Cardiac fibroblast (primary cell): ENCODE measurements at regions not wholly inside any gene's neighbourhood (a gene's known extent, or its start where the extent isn't known, plus 50 kb on each side); places are given as distances from the start of the nearest gene placed in this dataset.

Experiments used
- DNase-seq, 2 donors: peaks; one replicate each; pipeline versions ENCODE4 v3.0.0 to v3.0.0-alpha.2; 2010; ENCODE audit warnings: low read depth in 2 of 2
- H3K4me3 ChIP-seq, 2 donors: replicated peaks in 1 of 2; 1 replicate in 1 of 2; 2 replicates in 1 of 2; pipeline ENCODE4 v1.5.1; 2011; ENCODE audit warnings: low read depth in 2 of 2, low read length in 2 of 2, mild to moderate bottlenecking in 2 of 2, moderate library complexity in 1 of 2
- TF ChIP-seq, protein P1 (sequence below): IDR thresholded peaks from one replicate; pipeline ENCODE4 v1.5.1; 2011; ENCODE audit warnings: low read depth, mild to moderate bottlenecking, low read length, inconsistent platforms

DNA sequence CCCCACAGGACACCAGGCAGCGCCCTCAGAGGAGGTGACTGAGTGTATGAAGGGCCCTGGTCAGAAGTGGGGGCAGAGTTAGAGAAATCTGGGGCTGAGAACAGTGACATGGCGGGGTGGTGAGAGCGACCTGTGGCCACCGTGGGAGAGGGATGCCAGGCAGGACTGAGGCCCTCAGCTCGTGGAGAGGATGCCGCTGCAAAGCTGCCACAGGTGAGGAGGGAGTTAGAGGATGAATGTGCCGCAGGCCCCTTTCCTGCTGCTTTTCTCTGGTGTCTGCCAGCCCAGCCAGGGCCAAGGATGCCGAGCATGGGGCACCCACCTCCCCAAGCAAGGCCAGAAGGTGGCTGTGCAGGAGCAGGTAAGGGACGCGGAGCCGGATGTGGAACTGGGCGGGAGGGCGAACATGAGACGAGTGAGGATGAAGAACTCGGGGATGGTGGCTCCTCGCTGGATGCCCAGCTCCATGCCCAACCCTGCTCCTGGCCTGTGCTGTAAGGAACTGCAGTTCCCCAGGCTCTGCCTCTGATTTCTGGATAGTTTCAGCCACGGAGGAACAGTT, 269.2 kb upstream of the HDAC4 start:
- TF ChIP-seq, protein P1, sequence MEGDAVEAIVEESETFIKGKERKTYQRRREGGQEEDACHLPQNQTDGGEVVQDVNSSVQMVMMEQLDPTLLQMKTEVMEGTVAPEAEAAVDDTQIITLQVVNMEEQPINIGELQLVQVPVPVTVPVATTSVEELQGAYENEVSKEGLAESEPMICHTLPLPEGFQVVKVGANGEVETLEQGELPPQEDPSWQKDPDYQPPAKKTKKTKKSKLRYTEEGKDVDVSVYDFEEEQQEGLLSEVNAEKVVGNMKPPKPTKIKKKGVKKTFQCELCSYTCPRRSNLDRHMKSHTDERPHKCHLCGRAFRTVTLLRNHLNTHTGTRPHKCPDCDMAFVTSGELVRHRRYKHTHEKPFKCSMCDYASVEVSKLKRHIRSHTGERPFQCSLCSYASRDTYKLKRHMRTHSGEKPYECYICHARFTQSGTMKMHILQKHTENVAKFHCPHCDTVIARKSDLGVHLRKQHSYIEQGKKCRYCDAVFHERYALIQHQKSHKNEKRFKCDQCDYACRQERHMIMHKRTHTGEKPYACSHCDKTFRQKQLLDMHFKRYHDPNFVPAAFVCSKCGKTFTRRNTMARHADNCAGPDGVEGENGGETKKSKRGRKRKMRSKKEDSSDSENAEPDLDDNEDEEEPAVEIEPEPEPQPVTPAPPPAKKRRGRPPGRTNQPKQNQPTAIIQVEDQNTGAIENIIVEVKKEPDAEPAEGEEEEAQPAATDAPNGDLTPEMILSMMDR: no peak
- no peak for DNase-seq
- H3K4me3 ChIP-seq: no peak overlapping the region

DNA sequence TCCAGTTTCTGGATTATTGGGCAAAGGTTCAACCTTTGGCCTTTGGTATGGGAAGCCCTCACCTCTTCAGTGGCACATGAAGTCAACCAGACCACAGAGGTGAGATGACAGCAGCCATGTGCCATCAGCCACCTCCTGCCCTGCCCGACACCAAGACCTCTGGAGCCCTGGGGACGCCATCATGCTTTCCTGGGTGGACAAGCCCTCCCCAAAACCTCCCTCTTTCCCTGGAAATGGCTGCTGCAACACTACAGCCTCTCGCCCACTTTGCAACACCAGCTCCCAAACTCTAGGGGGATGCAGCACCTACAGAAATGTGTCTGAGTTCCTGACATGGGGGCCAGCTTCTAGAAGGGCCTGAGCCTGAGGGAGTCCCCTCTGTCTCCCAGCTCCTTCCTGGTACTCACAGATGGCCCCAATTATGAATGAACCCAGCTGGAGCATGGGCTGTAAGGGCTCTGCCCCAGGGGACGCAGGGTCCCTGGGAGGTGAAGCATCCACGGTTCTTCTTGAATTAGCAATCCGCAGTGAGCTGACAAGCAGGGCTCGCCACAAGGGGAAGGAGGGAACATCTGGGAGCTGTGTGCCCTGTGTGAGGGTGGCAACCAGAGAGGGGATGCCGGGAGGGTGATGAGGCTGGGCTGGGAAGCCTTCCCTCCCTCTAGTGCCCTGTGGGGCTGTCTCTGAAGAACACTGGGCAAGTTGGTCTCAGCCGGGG, 268.5 kb upstream of the HDAC4 start:
- DNase-seq: no peak
- no peak overlapping the region for H3K4me3 ChIP-seq
- TF ChIP-seq, protein P1: no peak

DNA sequence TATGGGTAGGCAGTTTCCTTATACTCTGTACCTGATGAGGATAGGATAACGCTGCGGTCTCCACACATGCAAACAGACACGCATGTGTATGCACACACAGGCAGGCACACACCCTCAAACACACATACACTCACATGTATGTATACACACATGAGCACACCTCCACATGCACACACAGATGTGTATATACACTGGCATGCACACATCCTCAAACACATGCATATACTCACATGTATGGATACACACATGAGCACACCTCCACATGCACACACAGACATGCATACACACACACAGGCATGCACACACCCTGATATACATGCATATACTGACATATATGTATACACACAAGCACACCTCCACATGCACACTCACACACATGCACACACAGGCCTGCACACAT, 267.8 kb upstream of the HDAC4 start:
- TF ChIP-seq, protein P1: no peak

DNA sequence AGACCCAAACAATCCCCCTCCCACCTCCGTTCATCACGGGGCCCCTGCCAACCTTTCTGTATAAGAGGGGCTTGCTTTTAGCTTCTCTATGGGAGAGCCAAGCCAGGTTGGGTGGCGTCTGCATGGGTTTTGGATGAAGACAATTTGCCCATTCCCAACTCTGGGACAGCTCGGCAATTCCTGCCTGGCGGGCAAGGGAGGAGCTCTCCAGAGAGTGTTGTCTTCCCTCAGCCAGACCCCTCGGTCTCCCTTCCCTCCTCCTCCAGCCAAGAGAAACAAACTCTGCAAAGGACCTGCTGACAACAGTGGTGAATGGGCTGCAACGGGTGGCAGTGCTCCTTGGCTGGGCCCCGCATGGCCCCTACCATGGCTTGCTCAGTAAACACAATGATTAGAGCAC, 267.2 kb upstream of the HDAC4 start:
- TF ChIP-seq, protein P1: no peak
- H3K4me3 ChIP-seq: no peak overlapping the region
- DNase-seq: no peak

More for the DNA sequence above, 267.8 kb upstream of the HDAC4 start:
- no peak overlapping the region for H3K4me3 ChIP-seq
- no peak for DNase-seq

DNA sequence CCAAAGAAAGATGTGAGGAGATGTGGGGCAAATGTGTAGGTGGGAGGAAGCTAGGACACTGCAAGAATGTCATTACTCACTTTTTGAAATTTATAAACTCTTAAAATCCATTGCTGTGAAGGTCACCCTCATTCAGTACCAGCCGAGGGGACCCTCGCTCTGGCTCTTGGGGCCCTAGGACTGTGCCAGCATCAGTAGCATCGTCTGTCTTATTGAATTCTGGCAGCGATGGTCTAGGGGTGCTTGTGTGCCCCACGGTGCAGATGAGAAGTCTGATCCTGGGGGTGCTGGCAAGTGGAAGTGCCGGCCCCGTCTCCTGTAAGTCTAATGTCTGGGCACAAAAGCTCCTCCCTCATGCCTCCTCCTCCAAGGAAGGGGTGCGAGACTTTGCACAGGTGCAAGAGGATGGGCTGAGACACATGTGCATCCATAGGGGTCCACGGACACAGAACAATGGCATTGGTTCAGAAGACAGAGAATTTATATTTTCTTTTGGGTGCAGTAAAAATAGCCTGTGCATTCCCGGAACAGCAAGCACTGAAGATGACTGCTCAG, 266.7 kb upstream of the HDAC4 start:
- DNase-seq: no peak
- no peak overlapping the region for H3K4me3 ChIP-seq
- TF ChIP-seq, protein P1: no peak

DNA sequence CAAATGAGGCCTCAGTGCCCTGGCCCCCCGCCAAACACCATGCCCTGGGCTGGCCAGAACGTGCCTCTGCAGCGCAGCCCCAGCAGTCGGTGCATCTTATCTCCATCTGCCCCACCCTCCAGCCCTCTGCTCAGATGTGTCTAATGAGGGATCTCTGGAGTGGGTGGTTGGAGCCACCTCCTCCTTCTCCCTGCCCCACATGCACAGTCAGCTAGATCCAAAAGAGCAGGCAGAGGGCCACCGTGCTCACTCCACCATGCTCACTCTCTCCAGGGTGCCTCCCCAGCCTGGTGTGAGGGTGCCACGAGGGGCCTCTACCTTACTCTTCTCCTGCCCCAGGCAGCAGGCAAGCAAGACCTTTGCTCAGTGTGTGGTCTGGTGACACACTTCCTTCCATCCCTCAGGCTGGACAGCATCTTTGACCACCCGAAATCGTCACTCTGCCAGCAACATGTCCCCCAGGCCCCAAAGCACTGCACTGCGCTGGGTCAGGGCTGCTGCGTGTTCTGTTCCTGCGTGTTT, 266.1 kb upstream of the HDAC4 start:
- DNase-seq: no peak
- TF ChIP-seq, protein P1: no peak
- H3K4me3 ChIP-seq: no peak overlapping the region
